BLaER1 (cell line): ENCODE measurements at regions not wholly inside any gene's neighbourhood (a gene's known extent, or its start where the extent isn't known, plus 50 kb on each side); places are given as distances from the start of the nearest gene placed in this dataset.

Experiments
- H3K27ac ChIP-seq: shearing (Covaris generic); formaldehyde crosslinking; 2 replicates; pipeline ENCODE4 v1.8.1; 2022
- H3K27me3 ChIP-seq: shearing (Covaris generic); formaldehyde crosslinking; 2 replicates; pipeline ENCODE4 v1.8.1; 2022
- H3K36me3 ChIP-seq: shearing (Covaris generic); formaldehyde crosslinking; 2 replicates; pipeline ENCODE4 v1.8.1; 2022
- H3K4me1 ChIP-seq: shearing (Covaris generic); formaldehyde crosslinking; 2 replicates; pipeline ENCODE4 v1.8.1; 2022
- H3K4me2 ChIP-seq: shearing (Covaris generic); formaldehyde crosslinking; 2 replicates; pipeline ENCODE4 v1.8.1; 2022
- H3K4me3 ChIP-seq: shearing (Covaris generic); formaldehyde crosslinking; 2 replicates; pipeline ENCODE4 v1.8.1; 2022
- H3K9ac ChIP-seq: shearing (Covaris generic); formaldehyde crosslinking; 2 replicates; pipeline ENCODE4 v1.8.1; 2022
- H3K9me3 ChIP-seq: shearing (Covaris generic); formaldehyde crosslinking; 2 replicates; pipeline ENCODE4 v1.8.1; 2022
- H4K20me1 ChIP-seq: shearing (Covaris generic); formaldehyde crosslinking; 2 replicates; pipeline ENCODE4 v1.8.1; 2022
- Cebpa-rat ChIP-seq: shearing (Covaris generic); IDR thresholded peaks from 2 replicates; pipeline ENCODE4 v1.8.1; 2022

DNA sequence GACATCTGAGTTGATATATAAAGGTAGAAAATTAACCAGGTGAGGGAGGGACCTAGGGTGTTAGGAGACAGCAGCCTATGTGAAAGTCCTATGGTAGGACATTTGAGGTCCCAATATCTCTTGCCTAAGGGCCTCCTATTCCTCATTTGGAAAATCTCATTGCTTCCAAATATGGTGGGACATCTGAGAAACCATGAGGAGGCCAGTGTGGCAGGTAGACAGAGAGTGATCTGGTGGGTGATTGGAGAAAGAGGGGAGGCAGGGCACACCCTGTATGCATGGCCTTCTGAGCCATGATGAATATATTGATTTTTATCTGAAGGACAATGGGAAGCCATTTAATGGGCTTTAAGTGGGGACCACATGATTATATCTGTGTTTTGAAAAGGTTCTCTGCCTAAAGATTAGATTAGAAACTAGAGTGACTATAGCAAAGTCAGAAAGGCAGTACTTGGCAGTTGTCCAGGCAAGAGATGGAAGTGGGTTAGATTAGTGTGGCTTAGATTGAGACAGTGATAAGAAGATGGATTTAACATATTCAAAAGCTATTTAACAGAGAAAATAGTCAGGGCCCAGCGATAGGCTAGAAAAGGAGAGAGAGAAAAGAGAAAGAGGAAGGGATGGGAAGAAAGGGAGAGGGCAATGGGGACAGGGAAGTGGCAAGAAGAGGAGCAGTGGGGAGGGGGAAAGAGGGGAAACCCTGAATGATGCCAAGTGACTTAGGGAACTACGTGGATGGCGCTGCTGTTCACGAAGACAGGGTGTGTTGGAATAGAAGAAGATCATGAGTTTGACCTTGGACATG is 237.2 kb upstream of the SRRM4 start:
- Histone ChIP-seq H4K20me1 (no peaks in the 10 kb centered on the region), H3K36me3 (no peaks in the 10 kb centered on the region), H3K4me2 (no peak overlapping the region), H3K27ac (no peak overlapping the region), H3K4me3 (no peak overlapping the region), H3K9ac (no peak overlapping the region), H3K27me3 (no peaks in the 10 kb centered on the region), H3K9me3 (no peaks in the 10 kb centered on the region), H3K4me1 (no peaks in the 10 kb centered on the region)
- TF ChIP-seq Cebpa-rat = no peak

DNA sequence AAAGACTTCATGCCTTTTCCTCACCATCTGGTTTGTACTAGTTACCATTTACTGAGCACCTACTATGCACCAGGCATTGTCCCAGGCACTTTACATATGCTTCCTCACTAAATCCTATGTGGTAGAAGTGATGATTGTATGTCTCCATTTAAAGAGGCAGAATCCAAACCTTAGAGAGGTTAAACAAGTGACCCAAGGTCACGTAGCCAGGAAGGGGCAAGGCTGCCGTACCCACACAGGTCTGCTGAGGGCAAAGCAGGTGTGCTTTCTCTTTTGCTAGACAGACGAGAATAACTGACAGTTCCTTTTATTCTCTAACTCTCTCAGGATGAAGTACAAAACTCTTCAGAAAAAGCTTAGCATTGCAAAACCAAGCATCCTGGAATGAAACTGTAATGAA is 235.2 kb upstream of the SRRM4 start:
- TF ChIP-seq Cebpa-rat = no peak
- Histone ChIP-seq H3K4me2 (no peak overlapping the region), H3K4me1 (no peaks in the 10 kb centered on the region), H3K27ac (no peak overlapping the region), H3K4me3 (no peak overlapping the region), H3K27me3 (no peaks in the 10 kb centered on the region), H3K9me3 (0 out of 2 replicates have a peak, but pooled peaks cover under 1% of the 10 kb centered on the region), H3K36me3 (no peaks in the 10 kb centered on the region), H4K20me1 (no peaks in the 10 kb centered on the region), H3K9ac (no peak overlapping the region)

GRCh38 chr12:118746960-118747359 is 234.4 kb upstream of the SRRM4 start:
- no peaks in the 10 kb centered on the region for H3K36me3 ChIP-seq
- H3K4me3 ChIP-seq = no peak overlapping the region
- no peak for TF ChIP-seq Cebpa-rat
- no peak overlapping the region for H3K9ac ChIP-seq
- H4K20me1 ChIP-seq = no peaks in the 10 kb centered on the region
- H3K9me3 ChIP-seq = 0 out of 2 replicates have a peak, but pooled peaks cover 3% of the 10 kb centered on the region
- no peak overlapping the region for H3K27ac ChIP-seq
- H3K4me1 ChIP-seq = no peaks in the 10 kb centered on the region
- H3K4me2 ChIP-seq = no peak overlapping the region
- H3K27me3 ChIP-seq = no peaks in the 10 kb centered on the region

GRCh38 chr12:118747771-118748170 is 233.6 kb upstream of the SRRM4 start:
- Histone ChIP-seq H3K9ac (no peak overlapping the region), H3K27ac (no peak overlapping the region), H3K27me3 (no peaks in the 10 kb centered on the region), H3K9me3 (0 out of 2 replicates have a peak, but pooled peaks cover 3% of the 10 kb centered on the region), H3K36me3 (no peaks in the 10 kb centered on the region), H3K4me3 (no peak overlapping the region), H4K20me1 (no peaks in the 10 kb centered on the region), H3K4me2 (no peak overlapping the region), H3K4me1 (no peaks in the 10 kb centered on the region)
- TF ChIP-seq Cebpa-rat = no peak

- Histone ChIP-seq H3K4me2 (no peak overlapping the region), H3K4me3 (no peak overlapping the region), H3K27ac (no peak overlapping the region), H3K27me3 (no peaks in the 10 kb centered on the region), H3K9ac (no peak overlapping the region), H3K36me3 (no peaks in the 10 kb centered on the region), H3K9me3 (0 out of 2 replicates have a peak, but pooled peaks cover 3% of the 10 kb centered on the region), H3K4me1 (no peaks in the 10 kb centered on the region), H4K20me1 (no peaks in the 10 kb centered on the region)
- no peak for TF ChIP-seq Cebpa-rat
These were observed 232.6 kb upstream of the SRRM4 start for GRCh38 chr12:118748478-118749380.

GRCh38 chr12:118749646-118750045 is 231.7 kb upstream of the SRRM4 start:
- H3K27me3 ChIP-seq = no peaks in the 10 kb centered on the region
- H3K36me3 ChIP-seq = no peaks in the 10 kb centered on the region
- H3K27ac ChIP-seq = no peak overlapping the region
- H3K4me1 ChIP-seq = no peaks in the 10 kb centered on the region
- H3K4me2 ChIP-seq = no peak overlapping the region
- H3K9me3 ChIP-seq = 0 out of 2 replicates have a peak, but pooled peaks cover 3% of the 10 kb centered on the region
- H3K4me3 ChIP-seq = no peak overlapping the region
- no peaks in the 10 kb centered on the region for H4K20me1 ChIP-seq
- H3K9ac ChIP-seq = no peak overlapping the region
- TF ChIP-seq Cebpa-rat = no peak

GRCh38 chr12:118750666-118751065 is 230.7 kb upstream of the SRRM4 start:
- Histone ChIP-seq H3K4me1 (no peaks in the 10 kb centered on the region), H3K27ac (no peak overlapping the region), H3K27me3 (no peaks in the 10 kb centered on the region), H3K4me2 (no peak overlapping the region), H3K36me3 (no peaks in the 10 kb centered on the region), H3K9me3 (0 out of 2 replicates have a peak, but pooled peaks cover 3% of the 10 kb centered on the region), H4K20me1 (no peaks in the 10 kb centered on the region), H3K4me3 (no peak overlapping the region), H3K9ac (no peak overlapping the region)
- TF ChIP-seq Cebpa-rat = no peak

DNA sequence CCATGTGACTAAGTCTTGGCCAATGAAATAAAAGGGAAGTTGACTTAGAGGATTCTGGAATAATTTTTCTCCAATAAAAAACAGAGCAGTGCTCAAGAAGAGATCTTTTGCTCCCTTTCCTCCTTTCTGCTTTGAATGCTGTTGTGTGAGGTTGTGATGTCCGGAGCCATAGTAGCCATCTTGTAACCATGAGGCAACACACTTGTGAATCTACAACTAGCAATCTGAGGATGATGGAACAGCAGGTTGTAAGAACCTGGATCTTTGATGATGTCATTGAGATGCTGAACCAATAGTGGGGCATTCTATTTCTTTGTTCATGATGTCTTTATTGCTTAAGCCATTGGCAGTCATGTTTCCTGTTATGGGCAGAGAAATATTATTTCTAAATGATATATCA is 230.0 kb upstream of the SRRM4 start:
- Histone ChIP-seq H3K4me1 (no peaks in the 10 kb centered on the region), H3K4me2 (no peak overlapping the region), H3K36me3 (no peaks in the 10 kb centered on the region), H3K27me3 (no peaks in the 10 kb centered on the region), H3K4me3 (no peak overlapping the region), H3K9ac (no peak overlapping the region), H4K20me1 (no peaks in the 10 kb centered on the region), H3K9me3 (0 out of 2 replicates have a peak, but pooled peaks cover 3% of the 10 kb centered on the region), H3K27ac (no peak overlapping the region)
- no peak for TF ChIP-seq Cebpa-rat

DNA sequence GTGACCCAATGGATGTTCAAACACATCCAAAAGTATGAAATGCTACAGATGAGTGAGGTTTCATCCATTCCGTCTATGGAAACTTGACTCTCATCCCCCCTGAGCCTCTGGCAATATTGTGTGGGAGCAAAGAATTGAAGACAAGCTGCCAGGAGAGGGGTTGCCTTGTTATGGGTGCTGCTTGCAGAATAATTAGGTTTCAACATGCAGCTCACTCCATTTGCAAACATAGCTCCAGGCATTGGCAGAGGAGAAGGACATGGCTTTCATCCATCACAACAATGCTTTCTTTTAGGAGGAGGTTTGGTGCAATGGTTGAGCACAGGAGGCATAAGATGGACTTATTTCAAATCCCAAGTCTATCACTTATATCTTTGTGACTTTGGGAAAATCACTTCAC is 220.7 kb upstream of the SRRM4 start:
- Histone ChIP-seq H3K9ac (no peak overlapping the region), H3K27me3 (no peaks in the 10 kb centered on the region), H3K27ac (no peak overlapping the region), H3K9me3 (no peaks in the 10 kb centered on the region), H3K4me2 (no peak overlapping the region), H4K20me1 (no peaks in the 10 kb centered on the region), H3K4me3 (no peak overlapping the region), H3K36me3 (no peaks in the 10 kb centered on the region), H3K4me1 (no peaks in the 10 kb centered on the region)
- TF ChIP-seq Cebpa-rat = no peak

GRCh38 chr12:118763234-118763633 is 218.1 kb upstream of the SRRM4 start:
- no peak overlapping the region for H3K4me2 ChIP-seq
- no peak overlapping the region for H3K27ac ChIP-seq
- no peak overlapping the region for H3K9ac ChIP-seq
- no peak for TF ChIP-seq Cebpa-rat
- no peaks in the 10 kb centered on the region for H3K4me1 ChIP-seq
- H3K4me3 ChIP-seq = no peak overlapping the region
- H3K9me3 ChIP-seq = no peaks in the 10 kb centered on the region
- no peaks in the 10 kb centered on the region for H3K27me3 ChIP-seq
- no peaks in the 10 kb centered on the region for H4K20me1 ChIP-seq
- no peaks in the 10 kb centered on the region for H3K36me3 ChIP-seq
